ENCODE measurements at regions not wholly inside any gene's neighbourhood (a gene's known extent, or its start where the extent isn't known, plus 50 kb on each side); places are given as distances from the start of the nearest gene placed in this dataset.
A peak's percentile ranks its signal among the peaks of the same experiment; 100 is the strongest.

DNA sequence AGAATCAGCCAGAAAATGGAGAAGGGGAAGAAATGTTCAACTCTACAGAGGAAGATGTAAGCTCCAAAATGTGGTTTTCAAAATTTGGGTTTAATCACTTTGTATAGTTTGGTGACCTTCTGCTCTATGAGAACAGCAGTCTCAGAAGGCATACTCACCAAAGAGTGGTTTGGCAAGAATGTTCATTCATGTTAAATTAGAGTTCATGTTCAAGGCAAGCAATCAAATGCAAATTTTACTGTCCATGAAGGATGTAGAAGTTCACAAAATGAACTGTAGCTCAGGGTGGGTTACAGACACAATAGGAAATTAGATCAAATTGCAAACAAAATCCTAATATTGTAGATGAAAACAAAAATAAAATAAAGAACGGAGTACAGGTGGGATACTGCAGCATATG, 606.7 kb upstream of the PCDH20 start:
- 82 to 94% methylated on average over 1 of the region's 1 CpG for WGBS, 2 donors
- TF ChIP-seq, protein P1, sequence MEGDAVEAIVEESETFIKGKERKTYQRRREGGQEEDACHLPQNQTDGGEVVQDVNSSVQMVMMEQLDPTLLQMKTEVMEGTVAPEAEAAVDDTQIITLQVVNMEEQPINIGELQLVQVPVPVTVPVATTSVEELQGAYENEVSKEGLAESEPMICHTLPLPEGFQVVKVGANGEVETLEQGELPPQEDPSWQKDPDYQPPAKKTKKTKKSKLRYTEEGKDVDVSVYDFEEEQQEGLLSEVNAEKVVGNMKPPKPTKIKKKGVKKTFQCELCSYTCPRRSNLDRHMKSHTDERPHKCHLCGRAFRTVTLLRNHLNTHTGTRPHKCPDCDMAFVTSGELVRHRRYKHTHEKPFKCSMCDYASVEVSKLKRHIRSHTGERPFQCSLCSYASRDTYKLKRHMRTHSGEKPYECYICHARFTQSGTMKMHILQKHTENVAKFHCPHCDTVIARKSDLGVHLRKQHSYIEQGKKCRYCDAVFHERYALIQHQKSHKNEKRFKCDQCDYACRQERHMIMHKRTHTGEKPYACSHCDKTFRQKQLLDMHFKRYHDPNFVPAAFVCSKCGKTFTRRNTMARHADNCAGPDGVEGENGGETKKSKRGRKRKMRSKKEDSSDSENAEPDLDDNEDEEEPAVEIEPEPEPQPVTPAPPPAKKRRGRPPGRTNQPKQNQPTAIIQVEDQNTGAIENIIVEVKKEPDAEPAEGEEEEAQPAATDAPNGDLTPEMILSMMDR (IDR thresholded peaks at IDR 0.05): no peak
- TF ChIP-seq EP300 (IDR thresholded peaks at IDR 0.05) (no peak), POLR2A (IDR thresholded peaks at IDR 0.05) (no peak)
- no peaks in the 10 kb centered on the region for H3K36me3 ChIP-seq
- H3K9me3 ChIP-seq: no peaks in the 10 kb centered on the region
- no peak overlapping the region for H3K27ac ChIP-seq
- no peak for DNase-seq (ENCODE audit: low spot score in 2 of 2)
- H3K4me1 ChIP-seq: no peaks in the 10 kb centered on the region
- no peaks in the 10 kb centered on the region for H3K27me3 ChIP-seq
- no peak overlapping the region for H3K4me3 ChIP-seq

DNA sequence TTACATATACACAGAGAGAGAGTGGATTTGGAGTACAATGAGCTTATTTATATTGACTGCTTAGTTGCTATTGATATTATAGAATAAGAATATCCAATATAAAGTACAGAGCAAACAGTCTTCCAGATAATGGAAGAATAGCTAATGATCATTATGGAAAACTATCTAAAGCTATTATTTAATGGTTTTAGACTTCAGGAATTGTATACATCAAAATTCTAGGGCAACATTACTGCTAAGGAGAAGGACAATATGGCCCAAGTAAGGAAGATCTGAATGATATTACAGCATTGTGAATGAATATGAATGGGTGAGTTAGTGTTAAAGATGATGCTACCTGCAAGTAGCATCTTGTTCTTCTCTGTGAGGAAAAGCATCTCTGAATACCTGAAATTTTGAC, 604.2 kb upstream of the PCDH20 start:
- no peak for DNase-seq (ENCODE audit: low spot score in 2 of 2)
- Histone ChIP-seq H3K27me3 (no peaks in the 10 kb centered on the region), H3K4me3 (no peak overlapping the region), H3K9me3 (no peaks in the 10 kb centered on the region), H3K27ac (no peak overlapping the region), H3K36me3 (no peaks in the 10 kb centered on the region), H3K4me1 (no peaks in the 10 kb centered on the region)
- TF ChIP-seq, protein P1 (IDR thresholded peaks at IDR 0.05): no peak
- TF ChIP-seq EP300 (IDR thresholded peaks at IDR 0.05) (no peak), POLR2A (IDR thresholded peaks at IDR 0.05) (no peak)

DNA sequence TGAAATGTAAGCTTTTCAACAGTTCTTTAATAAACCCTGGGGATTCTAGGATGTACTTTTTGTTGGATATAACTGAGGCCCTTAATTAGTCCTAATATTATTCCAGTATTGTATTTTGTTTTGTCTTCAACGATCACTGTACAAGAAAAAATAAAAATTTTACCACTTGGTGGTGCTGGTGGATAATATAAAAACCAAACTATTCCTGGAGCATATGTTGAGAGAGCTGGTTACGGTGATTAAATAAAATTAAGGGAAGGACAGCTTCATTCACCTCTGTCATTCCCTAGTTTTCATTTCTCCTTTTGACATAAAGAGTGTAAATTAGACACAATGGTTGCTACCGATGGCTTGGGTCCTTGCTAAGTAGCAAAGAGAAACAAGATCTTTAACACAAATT, 598.6 kb upstream of the PCDH20 start:
- Histone ChIP-seq H3K4me3 (no peak overlapping the region), H3K36me3 (no peaks in the 10 kb centered on the region), H3K27ac (no peak overlapping the region), H3K4me1 (no peaks in the 10 kb centered on the region), H3K9me3 (no peaks in the 10 kb centered on the region), H3K27me3 (no peaks in the 10 kb centered on the region)
- TF ChIP-seq, protein P1 (IDR thresholded peaks at IDR 0.05): peak in 2 of 5 experiments; percentile 10 to 21
- no peak for TF ChIP-seq EP300 (IDR thresholded peaks at IDR 0.05)
- TF ChIP-seq POLR2A (IDR thresholded peaks at IDR 0.05): no peak
- no peak for DNase-seq (ENCODE audit: low spot score in 2 of 2)
- WGBS, 2 donors: 19 to 36% methylated on average over 3 of the region's 3 CpGs

GRCh38 chr13:62003452-62003851, 587.8 kb upstream of the PCDH20 start:
- 76 to 79% methylated on average over 2 of the region's 2 CpGs for whole genome bisulfite sequencing, 2 donors

DNA sequence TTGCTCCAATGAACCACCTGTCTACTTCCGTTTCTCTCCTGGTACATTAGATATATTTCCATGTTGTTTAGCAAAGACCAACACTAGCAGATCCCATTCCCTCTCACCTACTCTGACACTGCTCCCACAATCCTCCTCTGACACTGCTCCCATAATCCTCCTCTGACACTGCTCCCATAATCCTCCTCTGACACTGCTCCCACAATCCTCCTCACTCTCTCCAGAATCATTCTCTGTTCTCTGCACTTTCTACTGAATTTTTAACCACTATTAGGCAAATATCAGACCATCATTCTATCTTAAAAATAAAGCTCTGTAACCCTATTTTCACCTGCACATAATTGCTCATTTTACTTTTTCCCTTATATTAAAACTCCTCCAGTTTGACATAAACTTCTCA, 578.5 kb upstream of the PCDH20 start:
- Histone ChIP-seq H3K27me3 (no peaks in the 10 kb centered on the region), H3K27ac (no peak overlapping the region), H3K36me3 (no peaks in the 10 kb centered on the region), H3K9me3 (no peaks in the 10 kb centered on the region), H3K4me1 (no peaks in the 10 kb centered on the region), H3K4me3 (no peak overlapping the region)
- 89 to 100% methylated on average over 1 of the region's 1 CpG for WGBS, 2 donors
- DNase-seq (ENCODE audit: low spot score in 2 of 2): no peak
- no peak for TF ChIP-seq EP300 (IDR thresholded peaks at IDR 0.05)

More at GRCh38 chr13:62003452-62003851, 587.8 kb upstream of the PCDH20 start:
- Histone ChIP-seq H3K9me3 (no peaks in the 10 kb centered on the region), H3K4me1 (no peaks in the 10 kb centered on the region), H3K4me3 (no peak overlapping the region), H3K36me3 (no peaks in the 10 kb centered on the region), H3K27ac (no peak overlapping the region), H3K27me3 (no peaks in the 10 kb centered on the region)
- TF ChIP-seq, protein P1 (IDR thresholded peaks at IDR 0.05): no peak
- TF ChIP-seq POLR2A (IDR thresholded peaks at IDR 0.05) (no peak), EP300 (IDR thresholded peaks at IDR 0.05) (no peak)
- no peak for DNase-seq (ENCODE audit: low spot score in 2 of 2)

DNA sequence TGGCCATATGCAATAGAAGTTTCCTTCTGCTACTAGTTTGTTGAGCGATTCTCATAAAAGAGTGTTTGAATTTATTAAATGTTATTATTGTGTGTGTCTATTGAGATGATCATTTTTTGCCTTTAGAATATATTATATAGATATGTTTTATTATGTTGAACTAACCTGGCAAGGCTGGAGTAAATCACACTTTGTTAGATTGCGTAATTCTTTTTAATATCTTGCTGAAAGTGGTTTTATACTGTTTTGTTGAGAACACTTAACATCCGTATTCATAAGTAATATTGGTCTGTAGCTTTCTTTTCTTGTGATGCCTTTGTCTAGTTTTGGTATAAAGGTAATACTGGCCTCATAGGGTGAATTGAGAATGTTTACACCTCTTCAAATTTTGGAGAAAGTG, 574.3 kb upstream of the PCDH20 start:
- 95 to 96% methylated on average over 3 of the region's 3 CpGs for WGBS, 2 donors
- no peak for TF ChIP-seq POLR2A (IDR thresholded peaks at IDR 0.05)
- no peak for TF ChIP-seq EP300 (IDR thresholded peaks at IDR 0.05)
- TF ChIP-seq, protein P1 (IDR thresholded peaks at IDR 0.05): no peak
- DNase-seq (ENCODE audit: low spot score in 2 of 2): no peak
- Histone ChIP-seq H3K4me3 (no peak overlapping the region), H3K27me3 (no peaks in the 10 kb centered on the region), H3K36me3 (no peaks in the 10 kb centered on the region), H3K4me1 (no peaks in the 10 kb centered on the region), H3K9me3 (no peaks in the 10 kb centered on the region), H3K27ac (no peak overlapping the region)
